Osteocyte (in vitro differentiated cells): ENCODE measurements at regions not wholly inside any gene's neighbourhood (a gene's known extent, or its start where the extent isn't known, plus 50 kb on each side); places are given as distances from the start of the nearest gene placed in this dataset.

Source experiments
- DNase-seq: peaks from one replicate; pipeline ENCODE4 v3.0.0; 2021; ENCODE audit warnings: mixed read lengths; ENCODE audit not compliant: unreplicated experiment; ENCODE audit errors: extremely low spot score
- H3K27ac Mint-ChIP-seq: one replicate; pipeline ENCODE4 v1.8.0; 2021; ENCODE audit warnings: mild to moderate bottlenecking, mixed read lengths; ENCODE audit not compliant: unreplicated experiment
- H3K27me3 Mint-ChIP-seq: one replicate; pipeline ENCODE4 v1.8.0; 2021; ENCODE audit warnings: mixed read lengths; ENCODE audit not compliant: unreplicated experiment
- H3K36me3 Mint-ChIP-seq: one replicate; pipeline ENCODE4 v1.8.0; 2021; ENCODE audit warnings: mixed read lengths; ENCODE audit not compliant: unreplicated experiment
- H3K4me1 Mint-ChIP-seq: one replicate; pipeline ENCODE4 v1.8.0; 2021; ENCODE audit warnings: mixed read lengths; ENCODE audit not compliant: unreplicated experiment
- H3K4me3 Mint-ChIP-seq: one replicate; pipeline ENCODE4 v1.8.0; 2021; ENCODE audit warnings: mild to moderate bottlenecking, moderate library complexity, mixed read lengths; ENCODE audit not compliant: unreplicated experiment
- H3K9me3 Mint-ChIP-seq: one replicate; pipeline ENCODE4 v1.8.0; 2021; ENCODE audit warnings: mixed read lengths; ENCODE audit not compliant: unreplicated experiment
- CTCF ChIP-seq: fragments of 200-600 bp; sonication (generic); IDR thresholded peaks from 2 replicates; pipeline ENCODE4 v1.5.0; 2021; ENCODE audit warnings: antibody characterized with exemption, mild to moderate bottlenecking, moderate library complexity

DNA sequence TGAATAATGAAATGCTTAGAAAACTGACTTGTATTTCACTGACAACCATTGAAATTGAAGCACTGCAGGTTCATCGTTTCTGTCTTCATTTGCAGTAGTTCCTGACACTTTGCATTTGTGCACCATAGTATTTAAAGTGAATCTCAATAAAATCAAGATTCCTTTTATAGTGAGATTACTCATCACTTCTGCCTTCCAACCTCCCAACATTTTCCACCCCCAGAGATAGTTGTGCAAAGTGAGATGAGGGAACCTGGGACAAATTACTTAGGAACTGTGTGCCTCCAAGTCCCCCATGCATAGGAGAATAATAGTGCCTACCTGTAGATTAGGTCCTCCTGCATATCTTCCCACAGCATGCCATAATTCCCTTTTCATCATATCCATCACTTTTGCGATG lies 114.9 kb upstream of the DPT start:
- no peak for DNase-seq
- no peaks in the 10 kb centered on the region for H3K36me3 Mint-ChIP-seq
- H3K9me3 Mint-ChIP-seq, result no peaks in the 10 kb centered on the region
- no peak overlapping the region for H3K27ac Mint-ChIP-seq
- no peaks in the 10 kb centered on the region for H3K4me1 Mint-ChIP-seq
- H3K4me3 Mint-ChIP-seq, result no peak overlapping the region
- H3K27me3 Mint-ChIP-seq, result peaks cover 18% of the 10 kb centered on the region
- TF ChIP-seq CTCF, result no peak

DNA sequence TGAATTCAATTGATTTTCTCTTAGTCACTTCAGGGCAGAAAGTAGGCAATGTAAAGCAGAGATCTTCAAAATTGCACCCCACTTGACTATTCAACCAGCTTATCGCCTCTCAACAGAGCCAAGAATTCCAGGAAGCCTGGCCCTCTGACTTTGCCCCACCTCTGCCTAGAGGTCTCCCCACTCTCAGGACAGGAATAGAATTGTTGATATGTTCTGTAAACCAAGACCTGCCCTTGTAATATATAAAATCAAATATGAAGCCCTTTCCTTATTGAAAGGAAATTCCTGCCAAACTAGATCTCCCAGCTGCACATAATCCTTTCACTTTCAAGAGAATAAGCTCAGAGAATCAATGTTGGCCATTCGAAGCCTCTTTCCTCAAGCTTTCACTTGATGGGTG lies 116.1 kb upstream of the DPT start:
- no peak overlapping the region for H3K4me3 Mint-ChIP-seq
- H3K27me3 Mint-ChIP-seq, result peaks cover 29% of the 10 kb centered on the region
- no peak for DNase-seq
- no peak overlapping the region for H3K27ac Mint-ChIP-seq
- no peak for TF ChIP-seq CTCF
- H3K4me1 Mint-ChIP-seq, result no peaks in the 10 kb centered on the region
- H3K9me3 Mint-ChIP-seq, result no peaks in the 10 kb centered on the region
- H3K36me3 Mint-ChIP-seq, result no peaks in the 10 kb centered on the region

DNA sequence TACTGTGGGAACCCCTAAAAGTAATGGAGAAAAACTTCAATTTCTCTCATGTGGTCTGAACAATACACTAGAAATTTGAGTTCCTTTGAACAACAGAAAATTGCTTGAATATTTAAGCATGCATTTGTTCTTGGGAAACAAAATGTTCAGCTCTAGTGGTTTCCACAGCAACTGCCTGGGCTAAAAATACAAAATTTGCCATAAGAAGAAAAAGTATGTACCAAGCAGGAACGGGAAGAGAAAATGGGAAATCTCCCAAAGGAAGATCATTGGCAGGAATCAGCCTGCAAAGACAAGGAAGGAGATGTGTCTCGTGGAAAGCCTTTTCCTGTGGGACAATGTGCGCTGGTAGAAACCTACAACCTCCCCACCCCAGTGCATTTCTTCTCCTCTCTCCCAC lies 119.0 kb upstream of the DPT start:
- Mint-ChIP-seq H3K36me3 (no peaks in the 10 kb centered on the region), H3K9me3 (peaks cover 9% of the 10 kb centered on the region), H3K27ac (no peak overlapping the region), H3K27me3 (peaks cover 28% of the 10 kb centered on the region), H3K4me3 (no peak overlapping the region), H3K4me1 (no peaks in the 10 kb centered on the region)
- DNase-seq, result no peak
- TF ChIP-seq CTCF, result no peak

- no peak for TF ChIP-seq CTCF
- Mint-ChIP-seq H3K36me3 (no peaks in the 10 kb centered on the region), H3K27me3 (peaks cover 10% of the 10 kb centered on the region), H3K4me3 (no peak overlapping the region), H3K9me3 (peaks cover 12% of the 10 kb centered on the region), H3K4me1 (no peaks in the 10 kb centered on the region), H3K27ac (no peak overlapping the region)
- no peak for DNase-seq
These were observed 132.5 kb upstream of the DPT start for GRCh38 chr1:168861421-168862004.

GRCh38 chr1:168863772-168864171 lies 134.8 kb upstream of the DPT start:
- Mint-ChIP-seq H3K27ac (no peak overlapping the region), H3K27me3 (peaks cover 7% of the 10 kb centered on the region), H3K9me3 (peaks cover 12% of the 10 kb centered on the region), H3K4me1 (no peaks in the 10 kb centered on the region), H3K36me3 (no peaks in the 10 kb centered on the region), H3K4me3 (no peak overlapping the region)
- no peak for TF ChIP-seq CTCF
- DNase-seq, result no peak
